ENCODE measurements at regions not wholly inside any gene's neighbourhood (a gene's known extent, or its start where the extent isn't known, plus 50 kb on each side); places are given as distances from the start of the nearest gene placed in this dataset.

DNA sequence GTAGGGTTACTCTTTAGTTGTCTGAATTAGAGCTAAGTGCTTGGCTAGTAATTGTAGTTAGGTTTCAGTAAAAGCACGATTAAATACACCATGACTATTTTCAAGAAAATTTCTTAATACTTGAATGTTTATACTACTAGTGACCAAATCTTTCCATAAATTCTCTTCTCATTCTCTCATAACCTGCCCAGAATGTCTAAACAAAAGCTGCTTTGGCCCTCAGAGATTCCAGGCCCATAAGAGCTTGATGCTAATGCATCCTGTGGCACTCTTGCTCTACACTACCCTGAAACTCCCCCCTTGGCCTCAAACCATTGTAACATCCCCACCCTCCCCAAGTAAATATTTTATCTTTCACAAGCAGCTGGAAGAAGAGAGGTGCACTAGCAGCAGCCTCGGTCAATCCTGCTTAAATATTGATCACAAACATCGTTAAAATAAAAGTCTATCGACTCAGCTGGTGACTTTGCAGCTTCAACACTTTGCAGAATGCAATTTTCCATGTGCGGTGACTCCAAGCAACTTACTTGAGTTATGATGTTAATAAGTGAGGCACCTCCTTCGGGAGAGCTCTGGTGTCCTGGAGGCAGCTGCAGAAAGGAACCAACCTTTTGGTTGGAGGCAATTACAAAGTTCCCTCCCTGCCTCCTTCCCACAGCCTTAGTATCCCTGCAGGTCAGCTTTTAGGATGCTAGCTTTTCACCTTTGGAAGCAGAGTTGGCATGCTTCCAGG, 315.6 kb upstream of the PLXNA2 start:
- TF ChIP-seq POLR2AphosphoS5 (IDR thresholded peaks at IDR 0.05) (no peak), CTCF (IDR thresholded peaks at IDR 0.05) (no peak), POLR2A (IDR thresholded peaks at IDR 0.05) (no peak)
